ENCODE measurements at regions not wholly inside any gene's neighbourhood (a gene's known extent, or its start where the extent isn't known, plus 50 kb on each side); places are given as distances from the start of the nearest gene placed in this dataset.

DNA sequence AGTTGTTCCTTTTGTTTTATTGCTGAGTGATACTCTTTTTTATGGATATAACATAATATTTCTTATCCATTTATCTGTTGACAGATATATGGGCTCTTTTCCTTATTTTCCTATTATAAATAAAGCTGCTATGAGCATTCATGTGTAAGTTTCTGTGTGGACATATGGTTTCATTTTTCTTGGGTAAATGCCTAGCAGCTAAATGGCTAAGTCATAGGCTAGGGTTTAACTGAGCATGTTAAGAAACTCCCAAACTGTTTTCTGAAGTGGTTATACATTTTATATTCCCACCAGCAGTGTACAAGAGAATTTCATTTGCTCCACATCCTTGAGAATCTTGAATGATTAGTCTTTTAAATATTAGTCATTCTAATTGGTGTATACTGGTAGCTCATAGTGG, 786.6 kb upstream of the CDH2 start:
- Histone ChIP-seq H4K20me1 (ENCODE audit: control insufficient read depth, insufficient read depth, insufficient read length) (no peaks in the 10 kb centered on the region), H3T11ph (ENCODE audit: low read length) (no peak overlapping the region), H2AFZ (ENCODE audit: low read length) (no peak overlapping the region)

More for the DNA sequence above, 786.6 kb upstream of the CDH2 start:
- Histone ChIP-seq H3K9ac (ENCODE audit: extremely low read depth, insufficient read length, low read length) (no peak overlapping the region), H3K56ac (ENCODE audit: insufficient read length, low read depth, low read length) (no peak overlapping the region), H3K79me1 (ENCODE audit: insufficient read depth, low read depth, low read length, poor library complexity, severe bottlenecking) (no peaks in the 10 kb centered on the region), H3K18ac (ENCODE audit: insufficient read length, low read depth, low read length) (no peak overlapping the region), H2BK120ac (ENCODE audit: low read depth, low read length, poor library complexity, severe bottlenecking) (no peak overlapping the region), H3K14ac (ENCODE audit: insufficient read depth, low read length) (no peak overlapping the region), H2BK12ac (ENCODE audit: insufficient read length, low read depth, low read length) (no peak overlapping the region), H2BK15ac (ENCODE audit: low read depth, low read length) (no peak overlapping the region), H3K9me3 (ENCODE audit: control insufficient read depth, low read depth, low read length) (no peaks in the 10 kb centered on the region), H3K4me2 (ENCODE audit: insufficient read depth, insufficient read length, low read length) (no peak overlapping the region), H3K4ac (ENCODE audit: low read depth, low read length) (no peak overlapping the region), H4K5ac (ENCODE audit: insufficient read length, low read depth, low read length) (no peak overlapping the region), H2BK5ac (ENCODE audit: insufficient read length, low read length) (no peak overlapping the region), H4K91ac (ENCODE audit: insufficient read length, low read depth, low read length) (no peak overlapping the region), H3K79me2 (ENCODE audit: insufficient read depth, low read length) (no peaks in the 10 kb centered on the region), H3K27me3 (ENCODE audit: insufficient read depth, low read length) (no peaks in the 10 kb centered on the region), H4K8ac (replicated peaks; ENCODE audit: insufficient read length, low read depth, low read length) (no peak overlapping the region), H3K27ac (ENCODE audit: insufficient read length, low read depth, low read length) (no peak overlapping the region), H3K23ac (ENCODE audit: insufficient read length, low read depth, low read length) (no peak overlapping the region), H3K4me1 (ENCODE audit: insufficient read depth, low read length) (no peaks in the 10 kb centered on the region), H2AK5ac (ENCODE audit: insufficient read length, low read length) (no peak overlapping the region), H2BK20ac (ENCODE audit: low read depth, low read length, poor library complexity, severe bottlenecking) (no peak overlapping the region), H3K23me2 (ENCODE audit: insufficient read length, low read depth, low read length, poor library complexity, severe bottlenecking) (no peaks in the 10 kb centered on the region)
- no peaks in the 10 kb centered on the region for H3K27me3 Mint-ChIP-seq (ENCODE audit: low read depth)
- H3K4me1 Mint-ChIP-seq = peaks cover 7% of the 10 kb centered on the region in 2 experiments
- no peaks in the 10 kb centered on the region for H3K9me3 Mint-ChIP-seq
- TF ChIP-seq, protein P1, sequence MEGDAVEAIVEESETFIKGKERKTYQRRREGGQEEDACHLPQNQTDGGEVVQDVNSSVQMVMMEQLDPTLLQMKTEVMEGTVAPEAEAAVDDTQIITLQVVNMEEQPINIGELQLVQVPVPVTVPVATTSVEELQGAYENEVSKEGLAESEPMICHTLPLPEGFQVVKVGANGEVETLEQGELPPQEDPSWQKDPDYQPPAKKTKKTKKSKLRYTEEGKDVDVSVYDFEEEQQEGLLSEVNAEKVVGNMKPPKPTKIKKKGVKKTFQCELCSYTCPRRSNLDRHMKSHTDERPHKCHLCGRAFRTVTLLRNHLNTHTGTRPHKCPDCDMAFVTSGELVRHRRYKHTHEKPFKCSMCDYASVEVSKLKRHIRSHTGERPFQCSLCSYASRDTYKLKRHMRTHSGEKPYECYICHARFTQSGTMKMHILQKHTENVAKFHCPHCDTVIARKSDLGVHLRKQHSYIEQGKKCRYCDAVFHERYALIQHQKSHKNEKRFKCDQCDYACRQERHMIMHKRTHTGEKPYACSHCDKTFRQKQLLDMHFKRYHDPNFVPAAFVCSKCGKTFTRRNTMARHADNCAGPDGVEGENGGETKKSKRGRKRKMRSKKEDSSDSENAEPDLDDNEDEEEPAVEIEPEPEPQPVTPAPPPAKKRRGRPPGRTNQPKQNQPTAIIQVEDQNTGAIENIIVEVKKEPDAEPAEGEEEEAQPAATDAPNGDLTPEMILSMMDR (conservative IDR thresholded peaks at IDR 0.05) = no peak
- no peak for DNase-seq
- H3K27ac Mint-ChIP-seq = no peak overlapping the region
- H3K4me3 Mint-ChIP-seq = no peak overlapping the region
- no peaks in the 10 kb centered on the region for H3K36me3 Mint-ChIP-seq (ENCODE audit: insufficient read depth in 1 of 3, low read depth in 3 of 3)
